ENCODE measurements at regions not wholly inside any gene's neighbourhood (a gene's known extent, or its start where the extent isn't known, plus 50 kb on each side); places are given as distances from the start of the nearest gene placed in this dataset.

DNA sequence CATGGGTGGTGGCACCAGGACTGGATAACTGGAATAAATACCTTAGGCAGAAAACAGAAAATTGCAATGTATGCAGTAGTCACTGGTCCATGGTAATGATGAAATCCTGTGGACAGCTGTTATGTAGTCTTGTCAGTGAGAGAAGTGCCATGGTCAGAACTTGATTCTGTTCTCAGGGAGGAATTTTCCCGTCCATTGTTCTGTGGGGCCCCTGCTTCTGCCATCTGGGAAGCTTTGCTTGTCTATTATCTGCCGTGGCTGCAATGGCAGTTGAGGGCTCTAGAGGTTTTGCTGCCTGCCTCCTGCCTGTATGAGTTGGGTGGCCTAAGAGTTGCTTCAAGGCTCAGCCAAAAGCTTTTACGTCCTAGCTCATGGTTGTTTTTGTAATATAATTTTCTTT, 126.8 kb upstream of the SLC35B3 start:
- no peaks in the 10 kb centered on the region for H3K36me3 ChIP-seq (ENCODE audit: control insufficient read depth, insufficient read depth, low read length)
- H4K91ac ChIP-seq (ENCODE audit: insufficient read depth, low read depth, low read length): no peak overlapping the region
- no peak overlapping the region for H2AK5ac ChIP-seq (ENCODE audit: low read depth, low read length)
- ChIA-PET CTCF (no interaction called here), POLR2A (ENCODE audit: unreplicated experiment) (no interaction called here)
- no peak overlapping the region for H4K8ac ChIP-seq (ENCODE audit: low read depth in 2 of 2, low read length in 2 of 2)
- no peak overlapping the region for H3K18ac ChIP-seq (ENCODE audit: low read depth, low read length)
- H2BK5ac ChIP-seq (ENCODE audit: low read depth, low read length, poor library complexity, severe bottlenecking): no peak overlapping the region
- no peak overlapping the region for H3K4ac ChIP-seq (ENCODE audit: low read depth, low read length)
- no peak overlapping the region for H3K56ac ChIP-seq (ENCODE audit: extremely low read depth, insufficient read depth, low read length)
- no peaks in the 10 kb centered on the region for H4K20me1 ChIP-seq (ENCODE audit: insufficient read depth, low read length)
- no peaks in the 10 kb centered on the region for H3K27me3 ChIP-seq (ENCODE audit: control insufficient read depth, insufficient read depth, low read length)
- peaks cover 10% of the 10 kb centered on the region for H3K9me3 ChIP-seq (ENCODE audit: control insufficient read depth, insufficient read depth, low read length)
- intact Hi-C loops (cut with micrococcal nuclease) (no loop called here), dilution Hi-C loops (cut with HindIII; ENCODE audit: low sequenced_read_pairs, unreplicated experiment) (no loop called here), in situ Hi-C loops (cut with MboI; ENCODE audit: low sequenced_read_pairs) (no loop called here)
- H2BK20ac ChIP-seq (ENCODE audit: low read depth, low read length): no peak overlapping the region
- H2AFZ ChIP-seq (replicated peaks; ENCODE audit: low read length, poor library complexity): no peak overlapping the region
- no TSS peak for BruUV-seq (replicated peaks)
- H4K5ac ChIP-seq (ENCODE audit: low read depth, low read length): no peak overlapping the region
- no peak overlapping the region for H3K23ac ChIP-seq (ENCODE audit: low read depth, low read length)
- no peak overlapping the region for H2AK9ac ChIP-seq (replicated peaks; ENCODE audit: low read depth, low read length, poor library complexity)
- DNase-seq: no peak
- no peak overlapping the region for H3K14ac ChIP-seq (replicated peaks; ENCODE audit: low read depth, low read length)
- H3K4me1 ChIP-seq (ENCODE audit: control insufficient read depth, insufficient read depth, low read length): no peaks in the 10 kb centered on the region
- H2BK15ac ChIP-seq (ENCODE audit: low read depth, low read length): no peak overlapping the region
- no peaks in the 10 kb centered on the region for H3K9me1 ChIP-seq (ENCODE audit: insufficient read depth, low read length)
- TF ChIP-seq CHD1 (IDR thresholded peaks at IDR 0.05; ENCODE audit: low read depth, low read length): no peak
- TF ChIP-seq RFX5 (IDR thresholded peaks at IDR 0.05; ENCODE audit: low read depth, low read length): no peak
- TF ChIP-seq MAFK (IDR thresholded peaks at IDR 0.05; ENCODE audit: low read depth, low read length): no peak
- TF ChIP-seq FOS (IDR thresholded peaks at IDR 0.05; ENCODE audit: low read depth, low read length): no peak
- no peak for TF ChIP-seq CEBPB (IDR thresholded peaks at IDR 0.05; ENCODE audit: low read depth, low read length)
- no peak for TF ChIP-seq MAZ (IDR thresholded peaks at IDR 0.05; ENCODE audit: borderline replicate concordance, low read depth, low read length)
- no peak for TF ChIP-seq BHLHE40 (IDR thresholded peaks at IDR 0.05; ENCODE audit: low read depth, low read length)
- TF ChIP-seq, protein P1, sequence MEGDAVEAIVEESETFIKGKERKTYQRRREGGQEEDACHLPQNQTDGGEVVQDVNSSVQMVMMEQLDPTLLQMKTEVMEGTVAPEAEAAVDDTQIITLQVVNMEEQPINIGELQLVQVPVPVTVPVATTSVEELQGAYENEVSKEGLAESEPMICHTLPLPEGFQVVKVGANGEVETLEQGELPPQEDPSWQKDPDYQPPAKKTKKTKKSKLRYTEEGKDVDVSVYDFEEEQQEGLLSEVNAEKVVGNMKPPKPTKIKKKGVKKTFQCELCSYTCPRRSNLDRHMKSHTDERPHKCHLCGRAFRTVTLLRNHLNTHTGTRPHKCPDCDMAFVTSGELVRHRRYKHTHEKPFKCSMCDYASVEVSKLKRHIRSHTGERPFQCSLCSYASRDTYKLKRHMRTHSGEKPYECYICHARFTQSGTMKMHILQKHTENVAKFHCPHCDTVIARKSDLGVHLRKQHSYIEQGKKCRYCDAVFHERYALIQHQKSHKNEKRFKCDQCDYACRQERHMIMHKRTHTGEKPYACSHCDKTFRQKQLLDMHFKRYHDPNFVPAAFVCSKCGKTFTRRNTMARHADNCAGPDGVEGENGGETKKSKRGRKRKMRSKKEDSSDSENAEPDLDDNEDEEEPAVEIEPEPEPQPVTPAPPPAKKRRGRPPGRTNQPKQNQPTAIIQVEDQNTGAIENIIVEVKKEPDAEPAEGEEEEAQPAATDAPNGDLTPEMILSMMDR (conservative IDR thresholded peaks at IDR 0.05; ENCODE audit: low read depth, low read length): no peak
- no peak for TF ChIP-seq NFE2L2 (IDR thresholded peaks at IDR 0.05; ENCODE audit: low read depth, low read length)
- no peak overlapping the region for H3K4me3 ChIP-seq (ENCODE audit: insufficient read depth, low read depth, low read length)
- no peak overlapping the region for H2BK120ac ChIP-seq (ENCODE audit: low read depth, low read length)
- no CpG with 5 or more reads among the region's 3 CpGs for WGBS, 2 experiments (ENCODE audit: extremely low coverage in 2 of 2, insufficient read length in 1 of 2)
- ATAC-seq (ENCODE audit: low read depth): no peak
- no peak overlapping the region for H3K27ac ChIP-seq (ENCODE audit: insufficient read depth, low read length)
- no peak overlapping the region for H3K9ac ChIP-seq (ENCODE audit: low read depth, low read length)
- no peaks in the 10 kb centered on the region for H3K79me1 ChIP-seq (ENCODE audit: low read depth in 1 of 2, low read length in 2 of 2)
- H3K4me2 ChIP-seq (ENCODE audit: low read depth, low read length): no peak overlapping the region
